Lower leg skin (tissue), 3 donors: ENCODE measurements at regions not wholly inside any gene's neighbourhood (a gene's known extent, or its start where the extent isn't known, plus 50 kb on each side); places are given as distances from the start of the nearest gene placed in this dataset.

ENCODE experiments used
- CTCF ChIP-seq, 3 donors: fragments of 450-650 bp; IDR thresholded peaks; one replicate each; pipeline ENCODE4 v1.5.1; 2016; ENCODE audit warnings: antibody characterized with exemption in 3 of 3, mild to moderate bottlenecking in 3 of 3, moderate library complexity in 2 of 3
- POLR2A ChIP-seq, 2 donors: fragments of 450-650 bp; IDR thresholded peaks; one replicate each; pipeline ENCODE4 v1.6.1; 2016 to 2017; ENCODE audit warnings: antibody characterized with exemption in 2 of 2, mild to moderate bottlenecking in 1 of 2, moderate library complexity in 1 of 2

DNA sequence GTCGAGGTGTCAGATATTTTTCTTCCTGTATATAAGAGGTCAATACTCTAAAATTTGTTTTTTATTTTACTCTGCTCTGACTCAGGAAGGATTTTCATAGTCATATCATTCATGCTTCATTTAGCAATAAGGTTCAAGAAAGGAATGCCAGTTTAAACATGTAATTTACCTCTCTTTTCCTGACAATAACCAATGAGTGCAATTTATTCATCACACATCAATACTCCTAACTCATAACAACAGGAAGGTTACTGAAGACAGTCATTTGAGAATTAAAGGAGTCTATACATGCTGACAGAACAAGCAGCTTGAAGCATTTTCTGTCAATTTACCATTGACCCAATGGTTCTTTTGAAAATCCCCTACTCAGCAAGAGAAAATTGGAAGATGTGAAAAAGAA, 190.3 kb upstream of the RPS6KA3 start:
- TF ChIP-seq CTCF (IDR thresholded peaks at IDR 0.05) = no peak
- no peak for TF ChIP-seq POLR2A (IDR thresholded peaks at IDR 0.05)
